GM06990 (cell line): ENCODE measurements at regions not wholly inside any gene's neighbourhood (a gene's known extent, or its start where the extent isn't known, plus 50 kb on each side); places are given as distances from the start of the nearest gene placed in this dataset.
"Not testable (repeated sequence)": the region's sequence is repeated elsewhere in the genome, so short reads cannot be mapped to it uniquely, and the experiment has no call there.

Source experiments
- DNase-seq: peaks from one replicate; pipeline ENCODE4 v3.0.0-alpha.2; 2011; ENCODE audit not compliant: insufficient read length; ENCODE audit errors: extremely low read depth
- H3K27me3 ChIP-seq: replicated peaks from 2 replicates; pipeline ENCODE4 v1.6.0; 2011; ENCODE audit warnings: low read length; ENCODE audit not compliant: control insufficient read depth, insufficient read depth
- H3K36me3 ChIP-seq: 2 replicates; pipeline ENCODE4 v1.5.1; 2011; ENCODE audit warnings: low read length; ENCODE audit not compliant: control insufficient read depth, insufficient read depth
- H3K4me3 ChIP-seq: replicated peaks from 2 replicates; pipeline ENCODE4 v1.5.1; 2011; ENCODE audit warnings: low read depth, mild to moderate bottlenecking, control low read depth, low read length
- CTCF ChIP-seq: IDR thresholded peaks from 2 replicates; pipeline ENCODE4 v1.5.1; 2011; ENCODE audit warnings: low read length, control low read depth, mild to moderate bottlenecking, inconsistent platforms; ENCODE audit not compliant: insufficient read depth, poor library complexity, severe bottlenecking

GRCh38 chr16:6701096-6701495, 631.5 kb upstream of the RBFOX1 start:
- TF ChIP-seq CTCF: no peak
- DNase-seq: no peak
- no peak overlapping the region for H3K4me3 ChIP-seq
- no peaks in the 10 kb centered on the region for H3K36me3 ChIP-seq
- no peaks in the 10 kb centered on the region for H3K27me3 ChIP-seq

- H3K4me3 ChIP-seq: no peak overlapping the region
- no peaks in the 10 kb centered on the region for H3K36me3 ChIP-seq
- no peaks in the 10 kb centered on the region for H3K27me3 ChIP-seq
- DNase-seq: no peak
- no peak for TF ChIP-seq CTCF
Measured at GRCh38 chr16:6698548-6698947, 634.1 kb upstream of the RBFOX1 start.

GRCh38 chr16:6695666-6696065, 637.0 kb upstream of the RBFOX1 start:
- no peak for DNase-seq
- H3K4me3 ChIP-seq: no peak overlapping the region
- H3K27me3 ChIP-seq: no peaks in the 10 kb centered on the region
- TF ChIP-seq CTCF: no peak
- no peaks in the 10 kb centered on the region for H3K36me3 ChIP-seq

- Histone ChIP-seq H3K36me3 (no peaks in the 10 kb centered on the region), H3K4me3 (no peak overlapping the region), H3K27me3 (no peaks in the 10 kb centered on the region)
- no peak for TF ChIP-seq CTCF
- DNase-seq: no peak
Measured at GRCh38 chr16:6694636-6695035, 638.0 kb upstream of the RBFOX1 start.

- not testable (repeated sequence) for DNase-seq, H3K36me3 ChIP-seq, H3K27me3 ChIP-seq, H3K4me3 ChIP-seq
Measured at GRCh38 chr16:6693418-6693817, 639.2 kb upstream of the RBFOX1 start.

GRCh38 chr16:6692874-6693273, 639.8 kb upstream of the RBFOX1 start:
- Histone ChIP-seq H3K36me3 (no peaks in the 10 kb centered on the region), H3K4me3 (no peak overlapping the region), H3K27me3 (no peaks in the 10 kb centered on the region)
- DNase-seq: no peak
- no peak for TF ChIP-seq CTCF
